Osteocyte (in vitro differentiated cells): ENCODE measurements at regions not wholly inside any gene's neighbourhood (a gene's known extent, or its start where the extent isn't known, plus 50 kb on each side); places are given as distances from the start of the nearest gene placed in this dataset. TPM values are rescaled to one million over a fixed set of nuclear protein-coding genes. Genes with fewer than 3 reads are reported as not detected.

Experiments used
- DNase-seq: peaks from one replicate; pipeline ENCODE4 v3.0.0; 2021; ENCODE audit warnings: mixed read lengths; ENCODE audit not compliant: unreplicated experiment; ENCODE audit errors: extremely low spot score
- H3K27ac Mint-ChIP-seq: one replicate; pipeline ENCODE4 v1.8.0; 2021; ENCODE audit warnings: mild to moderate bottlenecking, mixed read lengths; ENCODE audit not compliant: unreplicated experiment
- H3K27me3 Mint-ChIP-seq: one replicate; pipeline ENCODE4 v1.8.0; 2021; ENCODE audit warnings: mixed read lengths; ENCODE audit not compliant: unreplicated experiment
- H3K36me3 Mint-ChIP-seq: one replicate; pipeline ENCODE4 v1.8.0; 2021; ENCODE audit warnings: mixed read lengths; ENCODE audit not compliant: unreplicated experiment
- H3K4me1 Mint-ChIP-seq: one replicate; pipeline ENCODE4 v1.8.0; 2021; ENCODE audit warnings: mixed read lengths; ENCODE audit not compliant: unreplicated experiment
- H3K4me3 Mint-ChIP-seq: one replicate; pipeline ENCODE4 v1.8.0; 2021; ENCODE audit warnings: mild to moderate bottlenecking, moderate library complexity, mixed read lengths; ENCODE audit not compliant: unreplicated experiment
- H3K9me3 Mint-ChIP-seq: one replicate; pipeline ENCODE4 v1.8.0; 2021; ENCODE audit warnings: mixed read lengths; ENCODE audit not compliant: unreplicated experiment
- microRNA-seq: library from miRNA; unstranded; fragments of <30 nt; microRNA quantifications from one replicate; pipeline ENCODE4 v1.1.0, GENCODE V29; 2020; ENCODE audit not compliant: unreplicated experiment
- TF ChIP-seq, protein P1 (sequence below): fragments of 200-600 bp; sonication (generic); IDR thresholded peaks from 2 replicates; pipeline ENCODE4 v1.5.0; 2021; ENCODE audit warnings: antibody characterized with exemption, mild to moderate bottlenecking, moderate library complexity

DNA sequence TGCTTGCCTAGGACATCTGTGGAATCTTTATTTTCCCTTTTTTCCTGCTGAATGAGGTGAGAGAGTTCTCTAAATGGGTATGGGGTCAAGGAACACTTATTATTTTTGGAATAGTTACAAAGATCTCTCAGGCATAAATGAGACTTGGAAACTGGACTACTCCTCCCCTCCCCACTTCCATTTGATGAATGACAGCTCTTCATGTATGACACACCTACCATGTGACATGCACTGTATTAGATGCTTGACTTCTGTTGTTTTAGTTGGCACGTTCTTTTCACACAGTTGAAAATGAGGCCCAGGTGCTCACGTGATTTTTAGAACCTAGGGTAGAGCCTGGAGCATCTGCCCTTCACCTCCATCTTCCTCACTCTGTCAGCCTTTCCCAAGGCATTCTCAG, 62.4 kb downstream of the VCPKMT start:
- Mint-ChIP-seq H3K9me3 (no peaks in the 10 kb centered on the region), H3K27me3 (no peaks in the 10 kb centered on the region)

DNA sequence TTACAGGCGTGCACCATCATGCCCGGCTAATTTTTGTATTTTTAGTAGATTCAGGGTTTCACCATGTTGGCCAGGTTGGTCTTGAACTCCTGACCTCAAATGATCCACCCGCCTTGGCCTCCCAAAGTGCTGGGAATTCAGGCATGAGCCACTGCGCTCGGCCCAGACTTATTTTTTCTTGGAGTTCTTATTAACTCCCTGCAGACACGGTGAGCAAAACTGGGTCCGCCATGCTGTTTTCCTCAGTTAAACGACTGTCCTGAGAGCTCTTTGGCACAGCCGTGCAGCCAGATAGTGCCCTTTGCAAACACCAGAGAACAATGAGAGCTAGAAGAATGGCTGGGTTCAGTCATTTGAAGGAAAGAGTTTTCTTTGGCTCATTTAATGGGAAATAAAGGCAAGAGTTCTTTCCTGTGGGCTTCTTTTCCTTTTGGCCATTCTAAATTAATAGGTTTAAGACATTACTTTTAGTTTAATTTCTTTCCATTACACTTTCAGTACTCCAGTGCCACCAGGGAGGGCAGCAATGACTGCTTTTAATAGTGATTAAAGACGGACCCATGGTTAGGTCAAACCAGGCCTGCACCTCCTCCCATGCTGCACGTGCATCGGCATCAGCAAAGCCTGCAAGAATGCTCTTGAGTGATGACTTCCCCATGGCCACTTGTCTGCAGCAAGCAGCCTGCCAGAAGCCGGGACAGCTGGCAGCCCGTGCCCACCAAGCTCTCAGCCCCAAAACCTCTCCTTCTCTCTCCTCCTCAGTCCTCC, 60.7 kb downstream of the VCPKMT start:
- Mint-ChIP-seq H3K27ac (no peak overlapping the region), H3K4me3 (no peak overlapping the region), H3K27me3 (no peaks in the 10 kb centered on the region), H3K9me3 (no peaks in the 10 kb centered on the region), H3K4me1 (peaks cover 13% of the 10 kb centered on the region), H3K36me3 (no peaks in the 10 kb centered on the region)
- TF ChIP-seq, protein P1, sequence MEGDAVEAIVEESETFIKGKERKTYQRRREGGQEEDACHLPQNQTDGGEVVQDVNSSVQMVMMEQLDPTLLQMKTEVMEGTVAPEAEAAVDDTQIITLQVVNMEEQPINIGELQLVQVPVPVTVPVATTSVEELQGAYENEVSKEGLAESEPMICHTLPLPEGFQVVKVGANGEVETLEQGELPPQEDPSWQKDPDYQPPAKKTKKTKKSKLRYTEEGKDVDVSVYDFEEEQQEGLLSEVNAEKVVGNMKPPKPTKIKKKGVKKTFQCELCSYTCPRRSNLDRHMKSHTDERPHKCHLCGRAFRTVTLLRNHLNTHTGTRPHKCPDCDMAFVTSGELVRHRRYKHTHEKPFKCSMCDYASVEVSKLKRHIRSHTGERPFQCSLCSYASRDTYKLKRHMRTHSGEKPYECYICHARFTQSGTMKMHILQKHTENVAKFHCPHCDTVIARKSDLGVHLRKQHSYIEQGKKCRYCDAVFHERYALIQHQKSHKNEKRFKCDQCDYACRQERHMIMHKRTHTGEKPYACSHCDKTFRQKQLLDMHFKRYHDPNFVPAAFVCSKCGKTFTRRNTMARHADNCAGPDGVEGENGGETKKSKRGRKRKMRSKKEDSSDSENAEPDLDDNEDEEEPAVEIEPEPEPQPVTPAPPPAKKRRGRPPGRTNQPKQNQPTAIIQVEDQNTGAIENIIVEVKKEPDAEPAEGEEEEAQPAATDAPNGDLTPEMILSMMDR, result no peak
- no peak for DNase-seq

More for the DNA sequence above, 62.4 kb downstream of the VCPKMT start:
- H3K27ac Mint-ChIP-seq, result no peak overlapping the region
- TF ChIP-seq, protein P1, result no peak
- peaks cover 4% of the 10 kb centered on the region for H3K4me1 Mint-ChIP-seq
- H3K36me3 Mint-ChIP-seq, result no peaks in the 10 kb centered on the region
- H3K4me3 Mint-ChIP-seq, result no peak overlapping the region
- DNase-seq, result no peak

DNA sequence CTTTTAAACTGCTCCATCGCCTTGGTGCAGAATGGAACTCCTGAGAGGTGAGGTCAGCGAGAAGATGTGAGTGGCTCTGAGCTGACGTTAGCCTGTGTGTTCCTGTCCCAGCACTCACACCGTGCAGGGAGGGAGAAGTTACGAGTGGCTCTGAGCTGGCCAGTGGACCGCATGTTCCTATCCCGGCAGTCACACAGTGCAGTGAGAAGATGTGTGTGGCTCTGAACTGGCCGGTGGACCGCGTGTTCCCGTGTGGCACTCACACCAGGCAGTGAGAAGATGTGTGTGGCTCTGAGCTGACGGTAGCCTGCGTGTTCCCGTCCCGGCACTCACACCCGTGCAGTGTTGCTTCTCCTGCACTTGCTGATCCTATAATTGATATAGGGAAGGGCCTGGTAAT, 59.9 kb downstream of the VCPKMT start:
- H3K9me3 Mint-ChIP-seq, result no peaks in the 10 kb centered on the region
- TF ChIP-seq, protein P1, result no peak
- no peaks in the 10 kb centered on the region for H3K36me3 Mint-ChIP-seq
- DNase-seq, result no peak
- no peak overlapping the region for H3K27ac Mint-ChIP-seq
- H3K4me3 Mint-ChIP-seq, result no peak overlapping the region
- no peaks in the 10 kb centered on the region for H3K27me3 Mint-ChIP-seq
- H3K4me1 Mint-ChIP-seq, result peaks cover 21% of the 10 kb centered on the region

DNA sequence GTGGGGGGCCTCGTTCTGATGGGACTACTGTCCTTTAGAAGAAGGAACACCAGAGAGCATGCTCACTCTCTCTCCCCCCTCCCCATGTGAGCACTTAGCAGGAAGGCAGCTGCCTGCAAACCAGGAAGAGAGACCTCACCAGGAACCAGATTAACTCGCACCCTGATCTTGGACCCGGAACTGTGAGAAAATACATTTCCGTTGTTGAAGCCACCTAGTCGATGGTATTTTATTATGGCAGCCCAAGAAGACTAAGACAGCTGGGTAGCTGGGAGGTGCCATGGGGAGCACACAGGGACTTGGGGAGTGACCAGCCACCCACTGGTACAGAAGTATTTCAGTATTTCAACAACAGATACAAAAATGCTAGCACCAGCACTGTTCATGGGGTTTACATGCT, 59.0 kb downstream of the VCPKMT start:
- H3K4me1 Mint-ChIP-seq, result peaks cover 30% of the 10 kb centered on the region
- TF ChIP-seq, protein P1, result no peak
- H3K27ac Mint-ChIP-seq, result no peak overlapping the region
- H3K27me3 Mint-ChIP-seq, result no peaks in the 10 kb centered on the region
- DNase-seq, result no peak
- H3K4me3 Mint-ChIP-seq, result no peak overlapping the region
- no peaks in the 10 kb centered on the region for H3K9me3 Mint-ChIP-seq
- no peaks in the 10 kb centered on the region for H3K36me3 Mint-ChIP-seq

DNA sequence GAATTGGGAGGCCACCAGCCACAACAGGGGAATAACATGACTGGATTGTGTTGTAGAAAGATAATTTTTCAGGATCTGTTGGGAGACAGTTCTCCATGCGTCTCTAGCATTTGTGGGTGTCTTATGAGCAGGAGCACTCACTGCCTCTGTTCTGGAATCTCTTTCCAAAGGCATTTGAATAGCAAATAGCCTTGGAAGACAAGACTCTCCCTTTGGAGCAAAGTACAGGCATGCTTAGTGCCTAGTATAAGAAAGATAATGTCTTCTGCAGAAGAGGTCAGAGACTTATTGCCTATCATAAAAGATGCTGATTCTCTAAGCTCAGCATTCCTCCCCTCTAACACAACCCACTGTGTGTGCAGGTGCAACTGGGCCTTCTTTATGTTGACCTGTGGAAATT, 58.3 kb downstream of the VCPKMT start:
- Mint-ChIP-seq H3K36me3 (no peaks in the 10 kb centered on the region), H3K9me3 (no peaks in the 10 kb centered on the region), H3K4me1 (peaks cover 38% of the 10 kb centered on the region), H3K4me3 (no peak overlapping the region), H3K27ac (no peak overlapping the region), H3K27me3 (no peaks in the 10 kb centered on the region)
- TF ChIP-seq, protein P1, result no peak
- no peak for DNase-seq

Small RNA genes lying in the stretch of these regions (microRNA-seq; reads per million reads assigned to microRNA genes)
- not detected for gene MIR6076
